Panc1 (cell line): ENCODE measurements at regions not wholly inside any gene's neighbourhood (a gene's known extent, or its start where the extent isn't known, plus 50 kb on each side); places are given as distances from the start of the nearest gene placed in this dataset.

Experiments used
- ATAC-seq: fragments of 200-7000 bp; cut with Tn5 transposase; 2 replicates; pipeline ENCODE4 v1.9.1; 2020; ENCODE audit warnings: mild to moderate bottlenecking, moderate library complexity
- BruUV-seq: library from RNA; stranded (reverse); fragments of 400-500 nt; replicated peaks from 2 replicates; lab custom pipeline; 2021; lab: Mats Ljungman, UMichigan
- CTCF ChIA-PET: fragments of 300-600 bp; sonication (Branson Sonifier 250); formaldehyde crosslinking; loops from one replicate; lab custom pipeline; 2022; ENCODE audit warnings: antibody characterized with exemption; lab: Charles Lee
- POLR2A ChIA-PET: fragments of 300-600 bp; sonication (Branson Sonifier 250); formaldehyde crosslinking; loops from one replicate; lab custom pipeline; 2022; ENCODE audit warnings: antibody characterized with exemption; lab: Charles Lee
- DNase-seq: peaks from one replicate; pipeline ENCODE4 v3.0.0-alpha.2; 2010; ENCODE audit warnings: low read depth, low spot score
- H3K27ac ChIP-seq: 2 replicates; pipeline ENCODE4 v1.5.1; 2011; ENCODE audit warnings: mild to moderate bottlenecking, low read length, inconsistent platforms
- H3K27me3 ChIP-seq: fragments of 200-500 bp; sonication (Bioruptor generic); 2 replicates; pipeline ENCODE4 v1.6.0; 2014; ENCODE audit warnings: low read length, inconsistent platforms; ENCODE audit not compliant: control insufficient read depth, insufficient read depth
- H3K36me3 ChIP-seq: fragments of 200-500 bp; sonication (Bioruptor generic); 2 replicates; pipeline ENCODE4 v1.5.1; 2014; ENCODE audit warnings: inconsistent platforms, mild to moderate bottlenecking, low read length, moderate library complexity; ENCODE audit not compliant: control insufficient read depth, insufficient read depth
- H3K4me1 ChIP-seq: 2 replicates; pipeline ENCODE4 v1.5.1; 2011; ENCODE audit warnings: inconsistent platforms, mild to moderate bottlenecking, low read length, moderate library complexity; ENCODE audit not compliant: control insufficient read depth, insufficient read depth
- H3K4me3 ChIP-seq, 2 experiments: 2 replicates each; pipeline ENCODE4 v1.5.1; 2011 to 2012; ENCODE audit warnings: low read depth in 2 of 2, low read length in 2 of 2, mild to moderate bottlenecking in 2 of 2, inconsistent platforms in 1 of 2, moderate library complexity in 1 of 2
- H3K9me3 ChIP-seq: fragments of 200-500 bp; sonication (Bioruptor generic); 2 replicates; pipeline ENCODE4 v1.5.1; 2014; ENCODE audit warnings: low read depth, mild to moderate bottlenecking, inconsistent platforms, low read length, moderate library complexity; ENCODE audit not compliant: control insufficient read depth, insufficient read depth
- CTCF ChIP-seq: fragments of 450-650 bp; IDR thresholded peaks from 2 replicates; pipeline ENCODE4 v1.5.1; 2017; ENCODE audit warnings: mild to moderate bottlenecking
- POLR2AphosphoS5 ChIP-seq: IDR thresholded peaks from 2 replicates; pipeline ENCODE4 v1.6.1; 2012; ENCODE audit warnings: mild to moderate bottlenecking, low read depth, low read length, moderate library complexity
- REST ChIP-seq, 2 experiments: IDR thresholded peaks; 2 replicates each; pipeline ENCODE4 v1.6.1; 2011 to 2012; ENCODE audit warnings: low read depth in 2 of 2, control low read depth in 1 of 2, low read length in 1 of 2, mild to moderate bottlenecking in 1 of 2, moderate library complexity in 1 of 2; ENCODE audit not compliant: insufficient read depth in 1 of 2
- SIN3A ChIP-seq: IDR thresholded peaks from 2 replicates; pipeline ENCODE4 v1.6.1; 2012; ENCODE audit warnings: low read depth, mild to moderate bottlenecking, low read length, moderate library complexity, borderline replicate concordance; ENCODE audit not compliant: insufficient read depth
- TCF7L2 ChIP-seq: IDR thresholded peaks from 2 replicates; pipeline ENCODE4 v1.6.1; 2011; ENCODE audit warnings: mild to moderate bottlenecking, low read depth, low read length, inconsistent platforms
- in situ Hi-C: cut with HindIII; loops from 2 replicates; pipeline ENCODE4 v1.10.0; 2016; ENCODE audit warnings: low sequenced_read_pairs, low pct_unique_long_range_greater_than_20kb
- intact Hi-C: fragments of 100-400 bp; cut with micrococcal nuclease; formaldehyde crosslinking; loops from one replicate; pipeline ENCODE4 v1.10.0; 2022; ENCODE audit not compliant: unreplicated experiment

- POLR2A ChIA-PET = no interaction called here
- BruUV-seq = no TSS peak
- H3K4me1 ChIP-seq = no peaks in the 10 kb centered on the region
- H3K36me3 ChIP-seq = no peaks in the 10 kb centered on the region
- H3K27me3 ChIP-seq = no peaks in the 10 kb centered on the region
- CTCF ChIA-PET = no interaction called here
- intact Hi-C loops (no loop called here), in situ Hi-C loops (no loop called here)
- no peak overlapping the region for H3K27ac ChIP-seq
- ATAC-seq (no peak), DNase-seq (no peak)
- no peaks in the 10 kb centered on the region for H3K9me3 ChIP-seq
- no peak overlapping the region for H3K4me3 ChIP-seq
- TF ChIP-seq POLR2AphosphoS5 (no peak), CTCF (no peak), SIN3A (no peak), REST (IDR thresholded peaks at IDR 0.05; ENCODE audit: insufficient read depth in 1 of 2, low read depth in 2 of 2, low read length in 1 of 2) (no peak), TCF7L2 (no peak)
These were observed 120.5 kb upstream of the COPS8 start for GRCh38 chr2:236965021-236965840.

GRCh38 chr2:236965841-236966096 is 119.9 kb upstream of the COPS8 start:
- in situ Hi-C loops = no loop called here
- intact Hi-C loops = no loop called here
- Histone ChIP-seq H3K9me3 (no peaks in the 10 kb centered on the region), H3K4me1 (no peaks in the 10 kb centered on the region), H3K4me3 (no peak overlapping the region), H3K27ac (no peak overlapping the region), H3K36me3 (no peaks in the 10 kb centered on the region), H3K27me3 (peaks cover 2% of the 10 kb centered on the region; the same call in 1 of the 2 replicates)
- ATAC-seq (no peak), DNase-seq (no peak)
- CTCF ChIA-PET = no interaction called here
- TF ChIP-seq POLR2AphosphoS5 = no peak
- TF ChIP-seq TCF7L2 = no peak
- TF ChIP-seq REST (IDR thresholded peaks at IDR 0.05; ENCODE audit: insufficient read depth in 1 of 2, low read depth in 2 of 2, low read length in 1 of 2) = no peak
- TF ChIP-seq CTCF = no peak
- no peak for TF ChIP-seq SIN3A
- no TSS peak for BruUV-seq
- POLR2A ChIA-PET = no interaction called here
